Esophagus squamous epithelium (tissue), 4 donors: ENCODE measurements at regions not wholly inside any gene's neighbourhood (a gene's known extent, or its start where the extent isn't known, plus 50 kb on each side); places are given as distances from the start of the nearest gene placed in this dataset.

Source experiments
- POLR2A ChIP-seq, 4 donors: fragments of 450-650 bp; IDR thresholded peaks; one replicate each; pipeline ENCODE4 v1.6.1; 2017; ENCODE audit warnings: antibody characterized with exemption in 4 of 4, mild to moderate bottlenecking in 4 of 4, moderate library complexity in 3 of 4
- TF ChIP-seq, protein P1 (sequence below), 6 experiments: fragments of 450-650 bp in 4 of 6; fragments of 200-600 bp in 2 of 6; sonication (generic) in 2 of 6; IDR thresholded peaks; one replicate each; pipeline ENCODE4 v1.5.1; 2016 to 2019; ENCODE audit warnings: antibody characterized with exemption in 6 of 6, mild to moderate bottlenecking in 4 of 6, moderate library complexity in 4 of 6

DNA sequence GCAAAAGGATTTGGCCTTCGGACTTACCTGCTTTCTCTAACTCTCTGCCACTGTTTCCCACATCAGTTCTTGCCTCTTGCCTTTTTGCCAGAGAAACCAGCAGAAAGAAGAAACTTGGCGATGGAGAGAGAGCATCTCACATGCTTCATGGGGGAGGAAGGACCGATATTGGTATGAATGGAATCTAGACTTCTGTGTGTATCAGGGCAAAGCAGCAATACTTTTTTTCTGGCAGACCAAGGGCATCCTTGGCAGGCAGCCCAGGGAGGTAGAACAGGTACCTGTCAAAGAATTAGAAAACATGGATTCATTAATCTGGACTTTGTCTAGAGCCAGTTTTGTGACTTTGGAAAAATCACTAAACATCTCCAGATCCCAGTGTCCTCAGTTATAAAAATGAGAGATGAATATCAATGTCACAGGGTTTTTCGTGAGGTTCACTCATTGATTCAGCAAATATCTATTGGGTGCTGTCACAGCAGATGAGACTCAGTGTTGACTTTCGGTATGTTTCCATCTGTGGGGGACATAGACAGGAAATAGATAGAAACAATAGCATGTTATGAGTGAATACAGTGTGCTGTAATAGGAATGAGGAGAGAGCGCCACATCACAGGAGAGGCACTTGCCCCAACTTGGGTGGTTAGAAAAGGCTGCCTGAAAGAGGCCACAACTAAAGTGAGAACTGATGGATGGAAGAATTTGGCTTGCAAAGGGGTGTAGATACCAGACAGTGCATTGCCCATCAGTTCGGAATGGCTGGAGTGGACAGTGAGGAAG, 114.1 kb downstream of the CD83 start:
- TF ChIP-seq, protein P1, sequence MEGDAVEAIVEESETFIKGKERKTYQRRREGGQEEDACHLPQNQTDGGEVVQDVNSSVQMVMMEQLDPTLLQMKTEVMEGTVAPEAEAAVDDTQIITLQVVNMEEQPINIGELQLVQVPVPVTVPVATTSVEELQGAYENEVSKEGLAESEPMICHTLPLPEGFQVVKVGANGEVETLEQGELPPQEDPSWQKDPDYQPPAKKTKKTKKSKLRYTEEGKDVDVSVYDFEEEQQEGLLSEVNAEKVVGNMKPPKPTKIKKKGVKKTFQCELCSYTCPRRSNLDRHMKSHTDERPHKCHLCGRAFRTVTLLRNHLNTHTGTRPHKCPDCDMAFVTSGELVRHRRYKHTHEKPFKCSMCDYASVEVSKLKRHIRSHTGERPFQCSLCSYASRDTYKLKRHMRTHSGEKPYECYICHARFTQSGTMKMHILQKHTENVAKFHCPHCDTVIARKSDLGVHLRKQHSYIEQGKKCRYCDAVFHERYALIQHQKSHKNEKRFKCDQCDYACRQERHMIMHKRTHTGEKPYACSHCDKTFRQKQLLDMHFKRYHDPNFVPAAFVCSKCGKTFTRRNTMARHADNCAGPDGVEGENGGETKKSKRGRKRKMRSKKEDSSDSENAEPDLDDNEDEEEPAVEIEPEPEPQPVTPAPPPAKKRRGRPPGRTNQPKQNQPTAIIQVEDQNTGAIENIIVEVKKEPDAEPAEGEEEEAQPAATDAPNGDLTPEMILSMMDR (IDR thresholded peaks at IDR 0.05) = no peak
- no peak for TF ChIP-seq POLR2A (IDR thresholded peaks at IDR 0.05)
